Peyer's patch (tissue), 4 donors: ENCODE measurements at regions not wholly inside any gene's neighbourhood (a gene's known extent, or its start where the extent isn't known, plus 50 kb on each side); places are given as distances from the start of the nearest gene placed in this dataset.

Source experiments
- CTCF ChIP-seq, 6 experiments: fragments of 450-650 bp in 4 of 6; fragments of 200-600 bp in 2 of 6; sonication (generic) in 1 of 6; IDR thresholded peaks; one replicate each; pipeline ENCODE4 v1.5.1; 2017 to 2019; ENCODE audit warnings: antibody characterized with exemption in 6 of 6, mild to moderate bottlenecking in 3 of 6, moderate library complexity in 1 of 6
- POLR2A ChIP-seq, 2 donors: fragments of 450-650 bp; IDR thresholded peaks; one replicate each; pipeline ENCODE4 v1.5.1; 2017; ENCODE audit warnings: antibody characterized with exemption in 2 of 2, mild to moderate bottlenecking in 2 of 2, moderate library complexity in 2 of 2

DNA sequence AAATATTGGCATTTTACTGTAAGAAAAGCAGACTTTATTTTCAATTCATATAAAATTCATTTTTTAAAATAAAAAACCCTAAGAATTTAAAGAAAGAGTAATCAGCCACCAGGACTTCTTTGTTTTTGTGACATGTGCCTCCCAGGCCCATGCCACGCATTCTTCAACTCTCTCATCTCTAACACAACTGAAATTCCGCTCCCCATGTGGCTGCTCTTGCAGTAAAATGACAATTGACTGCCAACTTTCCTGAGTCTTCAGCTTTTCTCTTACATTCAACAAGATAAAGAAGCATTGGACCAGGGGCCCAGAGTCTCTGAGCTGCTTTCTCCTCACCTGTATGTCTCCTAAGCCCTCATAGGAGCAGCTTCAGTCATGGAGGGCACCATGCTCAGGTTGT is 372.1 kb downstream of the UQCRFS1 start:
- no peak for TF ChIP-seq CTCF (IDR thresholded peaks at IDR 0.05)
- no peak for TF ChIP-seq POLR2A (IDR thresholded peaks at IDR 0.05)
